GM19438 (cell line): ENCODE measurements at regions not wholly inside any gene's neighbourhood (a gene's known extent, or its start where the extent isn't known, plus 50 kb on each side); places are given as distances from the start of the nearest gene placed in this dataset.

Experiments
- ATAC-seq: cut with Tn5 transposase; IDR thresholded peaks from one replicate; pipeline ENCODE4 v1.9.1; 2021; ENCODE audit warnings: low read depth; ENCODE audit not compliant: unreplicated experiment

GRCh38 chr9:111985315-111985714 lies 88.7 kb downstream of the UGCG start:
- ATAC-seq, result peak; percentile 32

- no peak for ATAC-seq
Measured at GRCh38 chr9:111986035-111986556, 89.5 kb downstream of the UGCG start.
